Ovary (tissue), 7 donors: ENCODE measurements at regions not wholly inside any gene's neighbourhood (a gene's known extent, or its start where the extent isn't known, plus 50 kb on each side); places are given as distances from the start of the nearest gene placed in this dataset.

Experiments
- DNase-seq, 5 donors: peaks; one replicate each; pipeline ENCODE4 v3.0.0-alpha.2; 2019 to 2020
- H3K27ac ChIP-seq, 2 donors: fragments of 200-600 bp; one replicate each; pipeline versions ENCODE4 v1.5.1 to v1.8.0; 2019 to 2022
- H3K27me3 ChIP-seq: fragments of 200-600 bp; one replicate; pipeline ENCODE4 v1.8.0; 2022
- H3K36me3 ChIP-seq: fragments of 200-600 bp; sonication (generic); one replicate; pipeline ENCODE4 v1.5.1; 2019
- H3K4me1 ChIP-seq: one replicate; pipeline ENCODE4 v1.8.1; 2013; ENCODE audit warnings: mild to moderate bottlenecking, moderate library complexity; ENCODE audit not compliant: insufficient read depth
- H3K4me3 ChIP-seq: fragments of 200-600 bp; sonication (generic); one replicate; pipeline ENCODE4 v1.5.1; 2017
- H3K9me3 ChIP-seq, 2 donors: fragments of 200-600 bp in 1 of 2; sonication (generic) in 1 of 2; one replicate each; pipeline versions ENCODE4 v1.5.1 to v1.8.1; 2013 to 2019; ENCODE audit warnings: mild to moderate bottlenecking in 1 of 2, moderate library complexity in 1 of 2
- EP300 ChIP-seq: sonication (generic); formaldehyde crosslinking; IDR thresholded peaks from one replicate; pipeline ENCODE4 v1.6.1; 2017; ENCODE audit warnings: antibody characterized with exemption
- POLR2A ChIP-seq: fragments of 450-650 bp; IDR thresholded peaks from one replicate; pipeline ENCODE4 v1.6.1; 2017; ENCODE audit warnings: antibody characterized with exemption, mild to moderate bottlenecking, moderate library complexity
- WGBS, 3 donors: extraction: QIAGEN DNeasy Blood & Tissue Kit in 1 of 3; methylation state at CpG; one replicate each; pipeline versions ENCODE4 v1.1.5 to v1.1.7; 2013 to 2017; 5-methylcytosine and 5-hydroxymethylcytosine counted together
- intact Hi-C, 4 donors: fragments of 100-400 bp; cut with DNase I; formaldehyde crosslinking; loops; one replicate each; pipeline versions ENCODE4 v1.11.0 to v1.15.1; 2022 to 2023
- TF ChIP-seq, protein P1 (sequence below), 3 donors: fragments of 450-650 bp in 2 of 3; fragments of 200-600 bp in 1 of 3; IDR thresholded peaks; one replicate each; pipeline versions ENCODE4 v1.5.1 to v1.8.0; 2016 to 2022; ENCODE audit warnings: antibody characterized with exemption in 3 of 3, mild to moderate bottlenecking in 1 of 3
- donor health status: DM: no; HTN: no; CAD: no; lungs with moderate emphysema.
- donor health status: DM: no; HTN: no; CAD: no.
- donor health status: Bipolar disorder and iron deficiency.
- donor health status: DM: no; HTN: no; CAD: no.
- donor health status: DM: yes; HTN: yes; CAD: no.

DNA sequence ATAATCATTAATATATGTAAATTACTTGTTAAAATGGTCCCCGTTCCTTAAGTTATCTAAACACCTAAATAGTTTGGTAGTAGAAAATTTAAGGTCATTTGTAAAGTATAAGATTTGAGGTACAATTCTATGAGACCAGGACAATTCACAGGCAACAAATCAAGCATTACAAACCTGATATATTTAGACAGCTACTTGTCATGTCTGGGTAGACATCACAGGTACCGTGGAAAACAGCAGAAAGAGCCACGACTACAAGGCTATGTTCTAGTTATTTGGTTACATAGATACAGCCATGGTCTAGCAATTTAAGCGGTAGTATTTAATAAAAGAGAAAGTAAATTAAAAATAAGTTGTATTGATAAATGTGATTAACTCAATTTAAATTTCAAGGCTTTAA is 393.1 kb upstream of the ID4 start:
- 62 to 84% (median 66%) methylated on average over 4 of the region's 4 CpGs for whole genome bisulfite sequencing, 3 donors
- TF ChIP-seq EP300 (no peak), POLR2A (no peak)
- TF ChIP-seq, protein P1, sequence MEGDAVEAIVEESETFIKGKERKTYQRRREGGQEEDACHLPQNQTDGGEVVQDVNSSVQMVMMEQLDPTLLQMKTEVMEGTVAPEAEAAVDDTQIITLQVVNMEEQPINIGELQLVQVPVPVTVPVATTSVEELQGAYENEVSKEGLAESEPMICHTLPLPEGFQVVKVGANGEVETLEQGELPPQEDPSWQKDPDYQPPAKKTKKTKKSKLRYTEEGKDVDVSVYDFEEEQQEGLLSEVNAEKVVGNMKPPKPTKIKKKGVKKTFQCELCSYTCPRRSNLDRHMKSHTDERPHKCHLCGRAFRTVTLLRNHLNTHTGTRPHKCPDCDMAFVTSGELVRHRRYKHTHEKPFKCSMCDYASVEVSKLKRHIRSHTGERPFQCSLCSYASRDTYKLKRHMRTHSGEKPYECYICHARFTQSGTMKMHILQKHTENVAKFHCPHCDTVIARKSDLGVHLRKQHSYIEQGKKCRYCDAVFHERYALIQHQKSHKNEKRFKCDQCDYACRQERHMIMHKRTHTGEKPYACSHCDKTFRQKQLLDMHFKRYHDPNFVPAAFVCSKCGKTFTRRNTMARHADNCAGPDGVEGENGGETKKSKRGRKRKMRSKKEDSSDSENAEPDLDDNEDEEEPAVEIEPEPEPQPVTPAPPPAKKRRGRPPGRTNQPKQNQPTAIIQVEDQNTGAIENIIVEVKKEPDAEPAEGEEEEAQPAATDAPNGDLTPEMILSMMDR (IDR thresholded peaks at IDR 0.05) = no peak
- Histone ChIP-seq H3K4me3 (no peak overlapping the region), H3K27ac (no peak overlapping the region), H3K9me3 (no peaks in the 10 kb centered on the region), H3K36me3 (no peaks in the 10 kb centered on the region), H3K4me1 (no peaks in the 10 kb centered on the region), H3K27me3 (no peaks in the 10 kb centered on the region)
- intact Hi-C loops = no loop called here
- no peak for DNase-seq

DNA sequence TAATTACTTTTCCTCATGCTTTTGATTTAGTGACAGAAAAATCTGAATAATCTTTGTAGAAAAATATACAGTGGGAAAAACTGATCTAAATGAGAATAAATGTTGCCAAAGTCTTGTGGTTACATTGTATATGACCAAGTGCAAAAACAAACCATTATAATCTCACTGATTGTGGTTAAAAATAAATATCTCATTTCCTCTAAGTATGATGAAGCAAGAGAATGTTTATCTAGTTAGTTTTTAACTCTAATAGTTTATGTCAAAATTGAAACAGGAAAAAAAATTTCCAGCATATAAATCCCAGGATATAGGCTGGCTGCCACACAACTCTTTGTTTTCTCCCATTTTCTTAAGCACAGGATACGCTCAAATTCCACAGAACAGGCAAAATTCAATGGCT is 392.7 kb upstream of the ID4 start:
- TF ChIP-seq, protein P1 (IDR thresholded peaks at IDR 0.05) = no peak
- TF ChIP-seq EP300 (no peak), POLR2A (no peak)
- Histone ChIP-seq H3K9me3 (no peaks in the 10 kb centered on the region), H3K4me3 (no peak overlapping the region), H3K27me3 (no peaks in the 10 kb centered on the region), H3K27ac (no peak overlapping the region), H3K4me1 (no peaks in the 10 kb centered on the region), H3K36me3 (no peaks in the 10 kb centered on the region)
- WGBS, 3 donors = 64 to 84% (median 78%) methylated on average over 1 of the region's 1 CpG
- no peak for DNase-seq
- intact Hi-C loops = no loop called here

- Histone ChIP-seq H3K4me3 (no peak overlapping the region), H3K9me3 (no peaks in the 10 kb centered on the region), H3K36me3 (no peaks in the 10 kb centered on the region), H3K27ac (no peak overlapping the region), H3K27me3 (no peaks in the 10 kb centered on the region), H3K4me1 (no peaks in the 10 kb centered on the region)
- TF ChIP-seq, protein P1 (IDR thresholded peaks at IDR 0.05) = no peak
- TF ChIP-seq EP300 (no peak), POLR2A (no peak)
- DNase-seq = no peak
- WGBS, 3 donors = 95 to 97% (median 97%) methylated on average over 3 of the region's 3 CpGs
- intact Hi-C loops = no loop called here
These were observed 390.6 kb upstream of the ID4 start for GRCh38 chr6:19446570-19446969.

GRCh38 chr6:19450651-19451050 is 386.5 kb upstream of the ID4 start:
- intact Hi-C loops = no loop called here
- TF ChIP-seq POLR2A = no peak
- TF ChIP-seq EP300 = no peak
- TF ChIP-seq, protein P1 (IDR thresholded peaks at IDR 0.05) = no peak
- no peak for DNase-seq
- 93 to 100% (median 97%) methylated on average over 1 of the region's 1 CpG for WGBS, 3 donors
- Histone ChIP-seq H3K27me3 (no peaks in the 10 kb centered on the region), H3K36me3 (no peaks in the 10 kb centered on the region), H3K9me3 (no peaks in the 10 kb centered on the region), H3K4me3 (no peak overlapping the region), H3K4me1 (no peaks in the 10 kb centered on the region), H3K27ac (no peak overlapping the region)

DNA sequence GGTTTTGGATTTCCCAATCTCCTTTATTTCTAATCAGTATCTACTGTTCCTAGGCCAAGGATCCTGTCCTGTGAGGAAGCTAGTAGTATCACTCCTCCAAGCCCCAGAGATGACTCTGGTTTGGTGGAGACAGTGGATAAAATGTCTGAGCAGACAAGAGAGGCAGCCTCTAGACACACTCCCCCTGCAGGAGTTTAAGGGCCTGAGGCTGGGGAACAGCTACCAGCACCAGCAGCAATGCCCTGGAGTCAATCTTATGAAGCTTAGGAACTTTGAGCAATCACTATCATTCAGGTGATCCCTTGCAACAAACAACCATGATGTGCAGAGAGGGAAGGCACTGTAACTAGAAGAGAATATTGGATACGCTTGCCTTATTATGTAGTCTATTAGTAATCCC is 384.7 kb upstream of the ID4 start:
- no peak for DNase-seq
- WGBS, 3 donors = 95 to 97% (median 97%) methylated on average over 1 of the region's 1 CpG
- H3K4me3 ChIP-seq = no peak overlapping the region
- no peaks in the 10 kb centered on the region for H3K36me3 ChIP-seq
- intact Hi-C loops = no loop called here
- H3K27me3 ChIP-seq = no peaks in the 10 kb centered on the region
- no peak overlapping the region for H3K27ac ChIP-seq
- no peaks in the 10 kb centered on the region for H3K4me1 ChIP-seq
- H3K9me3 ChIP-seq = no peaks in the 10 kb centered on the region
- no peak for TF ChIP-seq EP300
- no peak for TF ChIP-seq POLR2A
- TF ChIP-seq, protein P1 (IDR thresholded peaks at IDR 0.05) = no peak
